ENCODE measurements at regions not wholly inside any gene's neighbourhood (a gene's known extent, or its start where the extent isn't known, plus 50 kb on each side); places are given as distances from the start of the nearest gene placed in this dataset.

DNA sequence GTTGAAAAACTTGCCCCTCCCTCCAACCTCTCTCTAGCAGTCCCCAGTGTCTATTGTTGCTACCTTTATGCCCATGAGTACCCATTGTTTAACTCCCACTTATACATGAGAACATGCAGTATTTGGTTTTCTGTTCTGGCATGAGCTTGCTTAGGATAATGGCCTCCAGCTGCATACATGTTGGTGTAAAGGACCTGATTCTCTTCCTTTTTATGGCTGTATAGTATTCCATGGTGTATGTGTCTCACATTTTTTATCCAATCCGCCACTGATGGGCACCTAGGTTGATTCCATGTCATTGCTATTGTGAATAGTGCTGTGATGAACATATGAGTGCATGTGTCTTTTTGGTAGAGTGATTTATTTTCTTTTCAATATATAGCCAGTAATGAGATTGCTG is 50.0 kb upstream of the GPC4 start:
- Histone ChIP-seq H2AK5ac (ENCODE audit: low read depth, low read length) (no peak overlapping the region), H2BK20ac (ENCODE audit: low read depth, low read length) (no peak overlapping the region), H3K18ac (ENCODE audit: low read depth, low read length) (no peak overlapping the region), H2BK5ac (ENCODE audit: low read depth, low read length, poor library complexity, severe bottlenecking) (no peak overlapping the region), H3K9me3 (ENCODE audit: control insufficient read depth, insufficient read depth, low read length) (no peaks in the 10 kb centered on the region), H3K4me2 (ENCODE audit: low read depth, low read length) (no peak overlapping the region), H3K14ac (replicated peaks; ENCODE audit: low read depth, low read length) (no peak overlapping the region), H3K79me1 (ENCODE audit: low read depth in 1 of 2, low read length in 2 of 2) (no peaks in the 10 kb centered on the region), H3K9me1 (ENCODE audit: insufficient read depth, low read length) (no peaks in the 10 kb centered on the region), H3K23ac (ENCODE audit: low read depth, low read length) (no peak overlapping the region), H4K8ac (ENCODE audit: low read depth in 2 of 2, low read length in 2 of 2) (no peak overlapping the region), H3K4me1 (ENCODE audit: control insufficient read depth, insufficient read depth, low read length) (no peaks in the 10 kb centered on the region), H4K5ac (ENCODE audit: low read depth, low read length) (no peak overlapping the region), H3K4ac (ENCODE audit: low read depth, low read length) (no peak overlapping the region), H3K27ac (ENCODE audit: insufficient read depth, low read length) (no peak overlapping the region), H2AK9ac (replicated peaks; ENCODE audit: low read depth, low read length, poor library complexity) (no peak overlapping the region), H4K91ac (ENCODE audit: insufficient read depth, low read depth, low read length) (no peak overlapping the region), H2AFZ (replicated peaks; ENCODE audit: low read length, poor library complexity) (no peak overlapping the region), H3K27me3 (ENCODE audit: control insufficient read depth, insufficient read depth, low read length) (no peaks in the 10 kb centered on the region), H3K9ac (ENCODE audit: low read depth, low read length) (no peak overlapping the region), H3K4me3 (ENCODE audit: insufficient read depth, low read depth, low read length) (no peak overlapping the region), H4K20me1 (ENCODE audit: insufficient read depth, low read length) (no peaks in the 10 kb centered on the region), H3K36me3 (ENCODE audit: control insufficient read depth, insufficient read depth, low read length) (no peaks in the 10 kb centered on the region), H2BK120ac (ENCODE audit: low read depth, low read length) (no peak overlapping the region), H3K56ac (ENCODE audit: extremely low read depth, insufficient read depth, low read length) (no peak overlapping the region), H2BK15ac (ENCODE audit: low read depth, low read length) (no peak overlapping the region)
- WGBS, 2 experiments (ENCODE audit: extremely low coverage in 2 of 2, insufficient read length in 1 of 2) = no CpG with 5 or more reads among the region's 1 CpG
- no TSS peak for BruUV-seq (replicated peaks)
- CTCF ChIA-PET = no interaction called here
- POLR2A ChIA-PET (ENCODE audit: unreplicated experiment) = no interaction called here
- intact Hi-C loops (cut with micrococcal nuclease) = no loop called here
- TF ChIP-seq, protein P1, sequence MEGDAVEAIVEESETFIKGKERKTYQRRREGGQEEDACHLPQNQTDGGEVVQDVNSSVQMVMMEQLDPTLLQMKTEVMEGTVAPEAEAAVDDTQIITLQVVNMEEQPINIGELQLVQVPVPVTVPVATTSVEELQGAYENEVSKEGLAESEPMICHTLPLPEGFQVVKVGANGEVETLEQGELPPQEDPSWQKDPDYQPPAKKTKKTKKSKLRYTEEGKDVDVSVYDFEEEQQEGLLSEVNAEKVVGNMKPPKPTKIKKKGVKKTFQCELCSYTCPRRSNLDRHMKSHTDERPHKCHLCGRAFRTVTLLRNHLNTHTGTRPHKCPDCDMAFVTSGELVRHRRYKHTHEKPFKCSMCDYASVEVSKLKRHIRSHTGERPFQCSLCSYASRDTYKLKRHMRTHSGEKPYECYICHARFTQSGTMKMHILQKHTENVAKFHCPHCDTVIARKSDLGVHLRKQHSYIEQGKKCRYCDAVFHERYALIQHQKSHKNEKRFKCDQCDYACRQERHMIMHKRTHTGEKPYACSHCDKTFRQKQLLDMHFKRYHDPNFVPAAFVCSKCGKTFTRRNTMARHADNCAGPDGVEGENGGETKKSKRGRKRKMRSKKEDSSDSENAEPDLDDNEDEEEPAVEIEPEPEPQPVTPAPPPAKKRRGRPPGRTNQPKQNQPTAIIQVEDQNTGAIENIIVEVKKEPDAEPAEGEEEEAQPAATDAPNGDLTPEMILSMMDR (conservative IDR thresholded peaks at IDR 0.05; ENCODE audit: low read depth, low read length) = no peak
- TF ChIP-seq, protein P2, sequence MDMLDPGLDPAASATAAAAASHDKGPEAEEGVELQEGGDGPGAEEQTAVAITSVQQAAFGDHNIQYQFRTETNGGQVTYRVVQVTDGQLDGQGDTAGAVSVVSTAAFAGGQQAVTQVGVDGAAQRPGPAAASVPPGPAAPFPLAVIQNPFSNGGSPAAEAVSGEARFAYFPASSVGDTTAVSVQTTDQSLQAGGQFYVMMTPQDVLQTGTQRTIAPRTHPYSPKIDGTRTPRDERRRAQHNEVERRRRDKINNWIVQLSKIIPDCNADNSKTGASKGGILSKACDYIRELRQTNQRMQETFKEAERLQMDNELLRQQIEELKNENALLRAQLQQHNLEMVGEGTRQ (IDR thresholded peaks at IDR 0.05; ENCODE audit: low read depth, low read length) = no peak
- no peak for TF ChIP-seq RFX5 (IDR thresholded peaks at IDR 0.05; ENCODE audit: low read depth, low read length)
- TF ChIP-seq POLR2A (IDR thresholded peaks at IDR 0.05; ENCODE audit: low read depth, low read length) = no peak
- TF ChIP-seq CHD1 (IDR thresholded peaks at IDR 0.05; ENCODE audit: low read depth, low read length) = no peak
- TF ChIP-seq CEBPB (IDR thresholded peaks at IDR 0.05; ENCODE audit: low read depth, low read length) = no peak
- TF ChIP-seq MAFK (IDR thresholded peaks at IDR 0.05; ENCODE audit: low read depth, low read length) = no peak
- no peak for TF ChIP-seq RCOR1 (IDR thresholded peaks at IDR 0.05; ENCODE audit: insufficient replicate concordance, low read length)
- no peak for TF ChIP-seq FOS (IDR thresholded peaks at IDR 0.05; ENCODE audit: low read depth, low read length)
- TF ChIP-seq NFE2L2 (IDR thresholded peaks at IDR 0.05; ENCODE audit: low read depth, low read length) = no peak
- TF ChIP-seq RAD21 (IDR thresholded peaks at IDR 0.05; ENCODE audit: low read length) = no peak
- TF ChIP-seq BHLHE40 (IDR thresholded peaks at IDR 0.05; ENCODE audit: low read depth, low read length) = no peak
- TF ChIP-seq MXI1 (IDR thresholded peaks at IDR 0.05; ENCODE audit: borderline replicate concordance, low read depth, low read length) = no peak
- TF ChIP-seq, protein P3, sequence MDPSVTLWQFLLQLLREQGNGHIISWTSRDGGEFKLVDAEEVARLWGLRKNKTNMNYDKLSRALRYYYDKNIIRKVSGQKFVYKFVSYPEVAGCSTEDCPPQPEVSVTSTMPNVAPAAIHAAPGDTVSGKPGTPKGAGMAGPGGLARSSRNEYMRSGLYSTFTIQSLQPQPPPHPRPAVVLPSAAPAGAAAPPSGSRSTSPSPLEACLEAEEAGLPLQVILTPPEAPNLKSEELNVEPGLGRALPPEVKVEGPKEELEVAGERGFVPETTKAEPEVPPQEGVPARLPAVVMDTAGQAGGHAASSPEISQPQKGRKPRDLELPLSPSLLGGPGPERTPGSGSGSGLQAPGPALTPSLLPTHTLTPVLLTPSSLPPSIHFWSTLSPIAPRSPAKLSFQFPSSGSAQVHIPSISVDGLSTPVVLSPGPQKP (IDR thresholded peaks at IDR 0.05; ENCODE audit: borderline replicate concordance, low read depth, low read length) = no peak
- TF ChIP-seq SMC3 (IDR thresholded peaks at IDR 0.05; ENCODE audit: low read depth, low read length) = no peak
- TF ChIP-seq MAZ (IDR thresholded peaks at IDR 0.05; ENCODE audit: borderline replicate concordance, low read depth, low read length) = no peak
- dilution Hi-C loops (cut with HindIII; ENCODE audit: low sequenced_read_pairs, unreplicated experiment) = no loop called here
- DNase-seq (no peak), ATAC-seq (ENCODE audit: low read depth) (no peak)
- in situ Hi-C loops (cut with MboI; ENCODE audit: low sequenced_read_pairs) = no loop called here

Data from IMR-90 (cell line).